ENCODE measurements at regions not wholly inside any gene's neighbourhood (a gene's known extent, or its start where the extent isn't known, plus 50 kb on each side); places are given as distances from the start of the nearest gene placed in this dataset.
"Not testable (repeated sequence)": the region's sequence is repeated elsewhere in the genome, so short reads cannot be mapped to it uniquely, and the experiment has no call there.

- DNase-seq, result no peak
Measured at GRCh38 chr1:172717722-172718465, 59.0 kb downstream of the FASLG start.

- no peak for DNase-seq
Measured at GRCh38 chr1:172719066-172719627, 60.2 kb downstream of the FASLG start.

- peak; percentile 9 for DNase-seq
Measured at GRCh38 chr1:172719694-172720138, 60.8 kb downstream of the FASLG start.

GRCh38 chr1:172720339-172720738 is 61.4 kb downstream of the FASLG start:
- DNase-seq, result no peak

GRCh38 chr1:172723251-172723650 is 64.3 kb downstream of the FASLG start:
- DNase-seq, result no peak

GRCh38 chr1:172724232-172724631 is 65.3 kb downstream of the FASLG start:
- no peak for DNase-seq

GRCh38 chr1:172724765-172725613 is 66.1 kb downstream of the FASLG start:
- DNase-seq, result no peak

GRCh38 chr1:172726740-172727139 is 67.8 kb downstream of the FASLG start:
- DNase-seq, result no peak

- no peak for DNase-seq
Measured at GRCh38 chr1:172727275-172727857, 68.5 kb downstream of the FASLG start.

- DNase-seq, result peak; percentile 3
Measured at GRCh38 chr1:172727956-172728603, 69.2 kb downstream of the FASLG start.

- not testable (repeated sequence) for DNase-seq
Measured at GRCh38 chr1:172728705-172729104, 69.8 kb downstream of the FASLG start.

- DNase-seq, result no peak
Measured at GRCh38 chr1:172732427-172732826, 73.5 kb downstream of the FASLG start.

GRCh38 chr1:172733815-172734214 is 74.9 kb downstream of the FASLG start:
- no peak for DNase-seq

GRCh38 chr1:172738389-172738788 is 79.5 kb downstream of the FASLG start:
- no peak for DNase-seq

GRCh38 chr1:172742599-172743500 is 83.9 kb downstream of the FASLG start:
- DNase-seq, result peak; percentile 33

GRCh38 chr1:172745014-172745413 is 86.1 kb downstream of the FASLG start:
- DNase-seq, result peak; percentile 24

- no peak for DNase-seq
Measured at GRCh38 chr1:172746091-172746949, 87.4 kb downstream of the FASLG start.

GRCh38 chr1:172748201-172748600 is 89.3 kb downstream of the FASLG start:
- no peak for DNase-seq

- no peak for DNase-seq
Measured at GRCh38 chr1:172751683-172752082, 92.8 kb downstream of the FASLG start.

GRCh38 chr1:172753964-172754363 is 95.1 kb downstream of the FASLG start:
- DNase-seq, result no peak

- DNase-seq, result no peak
Measured at GRCh38 chr1:172754609-172755008, 95.7 kb downstream of the FASLG start.
